ENCODE measurements at regions not wholly inside any gene's neighbourhood (a gene's known extent, or its start where the extent isn't known, plus 50 kb on each side); places are given as distances from the start of the nearest gene placed in this dataset.

DNA sequence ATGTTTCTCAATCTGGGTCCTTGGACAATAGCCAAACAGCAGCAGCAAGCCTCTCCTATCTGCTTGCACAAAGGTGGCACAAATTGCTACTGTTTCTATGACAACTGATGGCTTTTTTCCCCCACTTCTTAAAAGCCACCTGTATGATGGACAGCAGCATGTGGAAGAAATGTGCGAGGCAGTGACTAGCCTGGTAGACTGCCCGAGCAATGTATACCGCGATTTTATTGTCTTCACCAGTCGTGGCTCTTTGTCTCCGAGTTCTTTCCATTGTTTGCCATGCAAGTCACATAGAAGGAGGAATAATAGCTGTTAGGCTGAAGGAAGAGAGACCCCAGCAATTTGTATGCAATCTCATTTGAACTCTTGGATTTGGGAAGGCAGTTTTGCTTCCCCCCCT lies 79.4 kb downstream of the S1PR1 start:
- no peak for DNase-seq (ENCODE audit: low spot score)
- CTCF ChIA-PET, result no interaction called here
- H3K9me3 ChIP-seq (ENCODE audit: low read depth, low read length, poor library complexity, severe bottlenecking), result no peaks in the 10 kb centered on the region
- POLR2A ChIA-PET (ENCODE audit: low non-redundant PET), result no interaction called here
- no TSS peak for BruUV-seq (replicated peaks)
- no peaks in the 10 kb centered on the region for H3K4me1 ChIP-seq (ENCODE audit: insufficient read depth, low read length, poor library complexity, severe bottlenecking)
- no peak overlapping the region for H3K27ac ChIP-seq (ENCODE audit: low read depth, low read length, poor library complexity, severe bottlenecking)
- H3K27me3 ChIP-seq (replicated peaks; ENCODE audit: insufficient read depth, low read depth, low read length, poor library complexity), result no peaks in the 10 kb centered on the region
- H3K36me3 ChIP-seq (ENCODE audit: insufficient read depth, low read length, poor library complexity, severe bottlenecking), result no peaks in the 10 kb centered on the region
- TF ChIP-seq, protein P1, sequence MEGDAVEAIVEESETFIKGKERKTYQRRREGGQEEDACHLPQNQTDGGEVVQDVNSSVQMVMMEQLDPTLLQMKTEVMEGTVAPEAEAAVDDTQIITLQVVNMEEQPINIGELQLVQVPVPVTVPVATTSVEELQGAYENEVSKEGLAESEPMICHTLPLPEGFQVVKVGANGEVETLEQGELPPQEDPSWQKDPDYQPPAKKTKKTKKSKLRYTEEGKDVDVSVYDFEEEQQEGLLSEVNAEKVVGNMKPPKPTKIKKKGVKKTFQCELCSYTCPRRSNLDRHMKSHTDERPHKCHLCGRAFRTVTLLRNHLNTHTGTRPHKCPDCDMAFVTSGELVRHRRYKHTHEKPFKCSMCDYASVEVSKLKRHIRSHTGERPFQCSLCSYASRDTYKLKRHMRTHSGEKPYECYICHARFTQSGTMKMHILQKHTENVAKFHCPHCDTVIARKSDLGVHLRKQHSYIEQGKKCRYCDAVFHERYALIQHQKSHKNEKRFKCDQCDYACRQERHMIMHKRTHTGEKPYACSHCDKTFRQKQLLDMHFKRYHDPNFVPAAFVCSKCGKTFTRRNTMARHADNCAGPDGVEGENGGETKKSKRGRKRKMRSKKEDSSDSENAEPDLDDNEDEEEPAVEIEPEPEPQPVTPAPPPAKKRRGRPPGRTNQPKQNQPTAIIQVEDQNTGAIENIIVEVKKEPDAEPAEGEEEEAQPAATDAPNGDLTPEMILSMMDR (conservative IDR thresholded peaks at IDR 0.05; ENCODE audit: low read depth, low read length), result no peak
- TF ChIP-seq EZH2 (IDR thresholded peaks at IDR 0.05; ENCODE audit: borderline replicate concordance, low read depth, low read length, poor library complexity, severe bottlenecking), result no peak
- intact Hi-C loops (cut with micrococcal nuclease; ENCODE audit: unreplicated experiment), result no loop called here
- H3K4me3 ChIP-seq (ENCODE audit: low read depth, low read length, poor library complexity, severe bottlenecking), result no peak overlapping the region

DNA sequence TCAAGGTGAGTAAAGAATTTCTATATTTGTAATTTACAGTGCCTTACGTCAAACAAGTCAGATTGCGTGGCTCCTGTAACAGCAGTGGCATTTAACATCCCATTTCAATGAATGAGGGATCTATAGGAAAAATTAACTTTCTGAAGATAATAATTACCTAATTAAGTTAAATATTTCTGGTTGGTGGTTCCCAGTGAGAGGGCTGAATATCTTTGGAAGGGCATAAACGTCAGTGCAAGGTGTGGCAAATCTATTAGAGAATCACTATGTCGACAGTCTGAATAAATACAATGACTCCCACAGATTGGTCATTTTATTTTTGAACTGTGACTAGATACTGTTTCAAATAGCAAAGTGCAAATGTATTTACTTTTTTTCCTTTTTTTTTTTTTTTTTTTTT lies 80.0 kb downstream of the S1PR1 start:
- TF ChIP-seq, protein P1 (conservative IDR thresholded peaks at IDR 0.05; ENCODE audit: low read depth, low read length), result no peak
- TF ChIP-seq EZH2 (IDR thresholded peaks at IDR 0.05; ENCODE audit: borderline replicate concordance, low read depth, low read length, poor library complexity, severe bottlenecking), result no peak
- no peaks in the 10 kb centered on the region for H3K4me1 ChIP-seq (ENCODE audit: insufficient read depth, low read length, poor library complexity, severe bottlenecking)
- DNase-seq (ENCODE audit: low spot score), result no peak
- CTCF ChIA-PET, result no interaction called here
- no peaks in the 10 kb centered on the region for H3K27me3 ChIP-seq (replicated peaks; ENCODE audit: insufficient read depth, low read depth, low read length, poor library complexity)
- no peaks in the 10 kb centered on the region for H3K36me3 ChIP-seq (ENCODE audit: insufficient read depth, low read length, poor library complexity, severe bottlenecking)
- H3K4me3 ChIP-seq (ENCODE audit: low read depth, low read length, poor library complexity, severe bottlenecking), result no peak overlapping the region
- BruUV-seq (replicated peaks), result no TSS peak
- intact Hi-C loops (cut with micrococcal nuclease; ENCODE audit: unreplicated experiment), result no loop called here
- H3K27ac ChIP-seq (ENCODE audit: low read depth, low read length, poor library complexity, severe bottlenecking), result no peak overlapping the region
- no peaks in the 10 kb centered on the region for H3K9me3 ChIP-seq (ENCODE audit: low read depth, low read length, poor library complexity, severe bottlenecking)
- POLR2A ChIA-PET (ENCODE audit: low non-redundant PET), result no interaction called here

DNA sequence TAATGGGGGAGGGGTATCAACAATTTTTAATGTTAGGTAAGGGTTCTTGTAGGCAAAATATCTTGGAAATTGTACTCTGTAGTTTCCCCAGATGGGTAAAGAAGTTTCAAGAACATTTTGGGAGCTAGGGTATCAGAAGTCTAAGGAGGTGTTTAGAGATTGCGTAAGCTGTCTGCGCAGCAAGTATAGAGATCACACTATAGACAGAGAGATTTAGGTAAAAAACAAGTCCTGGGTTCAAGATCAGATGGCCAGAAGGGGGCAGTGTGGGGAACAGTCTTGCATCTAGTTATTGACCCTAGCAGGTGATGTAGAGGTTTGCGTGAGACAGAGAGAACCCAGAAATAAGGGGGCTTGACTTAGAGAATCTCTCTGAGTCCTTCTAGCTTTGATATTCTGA lies 80.8 kb downstream of the S1PR1 start:
- Histone ChIP-seq H3K36me3 (ENCODE audit: insufficient read depth, low read length, poor library complexity, severe bottlenecking) (no peaks in the 10 kb centered on the region), H3K4me1 (ENCODE audit: insufficient read depth, low read length, poor library complexity, severe bottlenecking) (no peaks in the 10 kb centered on the region), H3K27ac (ENCODE audit: low read depth, low read length, poor library complexity, severe bottlenecking) (no peak overlapping the region), H3K27me3 (replicated peaks; ENCODE audit: insufficient read depth, low read depth, low read length, poor library complexity) (no peaks in the 10 kb centered on the region), H3K4me3 (ENCODE audit: low read depth, low read length, poor library complexity, severe bottlenecking) (no peak overlapping the region), H3K9me3 (ENCODE audit: low read depth, low read length, poor library complexity, severe bottlenecking) (no peaks in the 10 kb centered on the region)
- ChIA-PET POLR2A (ENCODE audit: low non-redundant PET) (no interaction called here), CTCF (no interaction called here)
- no peak for TF ChIP-seq EZH2 (IDR thresholded peaks at IDR 0.05; ENCODE audit: borderline replicate concordance, low read depth, low read length, poor library complexity, severe bottlenecking)
- TF ChIP-seq, protein P1 (conservative IDR thresholded peaks at IDR 0.05; ENCODE audit: low read depth, low read length), result peak; percentile 40
- intact Hi-C loops (cut with micrococcal nuclease; ENCODE audit: unreplicated experiment), result no loop called here
- no peak for DNase-seq (ENCODE audit: low spot score)
- no TSS peak for BruUV-seq (replicated peaks)
